OCI-LY7 (cell line): ENCODE measurements at regions not wholly inside any gene's neighbourhood (a gene's known extent, or its start where the extent isn't known, plus 50 kb on each side); places are given as distances from the start of the nearest gene placed in this dataset.

Source experiments
- CTCF ChIP-seq: fragments of 200-600 bp; sonication (generic); conservative IDR thresholded peaks from 2 replicates; pipeline ENCODE4 v1.5.1; 2014; ENCODE audit warnings: mild to moderate bottlenecking, antibody characterized with exemption, low read length, moderate library complexity, mixed read lengths
- EZH2phosphoT487 ChIP-seq: fragments of 200-600 bp; sonication (generic); IDR thresholded peaks from 2 replicates; pipeline ENCODE4 v1.6.1; 2018; ENCODE audit warnings: low read depth, borderline replicate concordance, mild to moderate bottlenecking, mixed run types, antibody characterized with exemption, low read length, moderate library complexity, mixed read lengths

DNA sequence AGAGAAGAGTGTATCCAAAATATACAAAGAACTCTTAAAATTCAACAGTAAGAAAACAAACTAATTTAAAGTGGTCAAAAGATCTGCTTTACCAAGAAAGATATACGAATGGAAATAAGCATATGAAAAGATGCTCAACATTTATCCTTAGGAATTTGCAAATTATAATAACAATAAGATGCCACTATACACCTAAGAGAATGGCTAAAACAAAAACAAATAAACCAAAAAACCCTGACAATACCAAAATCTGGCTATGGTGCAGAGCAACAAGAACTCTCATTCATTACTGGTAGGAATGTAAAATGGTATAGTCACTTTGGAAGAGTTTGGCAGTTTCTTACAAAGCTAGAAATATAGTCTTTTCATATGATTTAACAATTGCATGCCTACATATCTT lies 545.7 kb upstream of the AGA start:
- no peak for TF ChIP-seq CTCF
- TF ChIP-seq EZH2phosphoT487 = no peak
